Panc1 (cell line): ENCODE measurements at regions not wholly inside any gene's neighbourhood (a gene's known extent, or its start where the extent isn't known, plus 50 kb on each side); places are given as distances from the start of the nearest gene placed in this dataset.

Source experiments
- ATAC-seq: fragments of 200-7000 bp; cut with Tn5 transposase; 2 replicates; pipeline ENCODE4 v1.9.1; 2020; ENCODE audit warnings: mild to moderate bottlenecking, moderate library complexity
- BruUV-seq: library from RNA; stranded (reverse); fragments of 400-500 nt; replicated peaks from 2 replicates; lab custom pipeline; 2021; lab: Mats Ljungman, UMichigan
- CTCF ChIA-PET: fragments of 300-600 bp; sonication (Branson Sonifier 250); formaldehyde crosslinking; loops from one replicate; lab custom pipeline; 2022; ENCODE audit warnings: antibody characterized with exemption; lab: Charles Lee
- POLR2A ChIA-PET: fragments of 300-600 bp; sonication (Branson Sonifier 250); formaldehyde crosslinking; loops from one replicate; lab custom pipeline; 2022; ENCODE audit warnings: antibody characterized with exemption; lab: Charles Lee
- DNase-seq: peaks from one replicate; pipeline ENCODE4 v3.0.0-alpha.2; 2010; ENCODE audit warnings: low read depth, low spot score
- H3K27ac ChIP-seq: 2 replicates; pipeline ENCODE4 v1.5.1; 2011; ENCODE audit warnings: mild to moderate bottlenecking, low read length, inconsistent platforms
- H3K27me3 ChIP-seq: fragments of 200-500 bp; sonication (Bioruptor generic); 2 replicates; pipeline ENCODE4 v1.6.0; 2014; ENCODE audit warnings: low read length, inconsistent platforms; ENCODE audit not compliant: control insufficient read depth, insufficient read depth
- H3K36me3 ChIP-seq: fragments of 200-500 bp; sonication (Bioruptor generic); 2 replicates; pipeline ENCODE4 v1.5.1; 2014; ENCODE audit warnings: inconsistent platforms, mild to moderate bottlenecking, low read length, moderate library complexity; ENCODE audit not compliant: control insufficient read depth, insufficient read depth
- H3K4me1 ChIP-seq: 2 replicates; pipeline ENCODE4 v1.5.1; 2011; ENCODE audit warnings: inconsistent platforms, mild to moderate bottlenecking, low read length, moderate library complexity; ENCODE audit not compliant: control insufficient read depth, insufficient read depth
- H3K4me3 ChIP-seq, 2 experiments: 2 replicates each; pipeline ENCODE4 v1.5.1; 2011 to 2012; ENCODE audit warnings: low read depth in 2 of 2, low read length in 2 of 2, mild to moderate bottlenecking in 2 of 2, inconsistent platforms in 1 of 2, moderate library complexity in 1 of 2
- H3K9me3 ChIP-seq: fragments of 200-500 bp; sonication (Bioruptor generic); 2 replicates; pipeline ENCODE4 v1.5.1; 2014; ENCODE audit warnings: low read depth, mild to moderate bottlenecking, inconsistent platforms, low read length, moderate library complexity; ENCODE audit not compliant: control insufficient read depth, insufficient read depth
- POLR2AphosphoS5 ChIP-seq: IDR thresholded peaks from 2 replicates; pipeline ENCODE4 v1.6.1; 2012; ENCODE audit warnings: mild to moderate bottlenecking, low read depth, low read length, moderate library complexity
- SIN3A ChIP-seq: IDR thresholded peaks from 2 replicates; pipeline ENCODE4 v1.6.1; 2012; ENCODE audit warnings: low read depth, mild to moderate bottlenecking, low read length, moderate library complexity, borderline replicate concordance; ENCODE audit not compliant: insufficient read depth
- TCF7L2 ChIP-seq: IDR thresholded peaks from 2 replicates; pipeline ENCODE4 v1.6.1; 2011; ENCODE audit warnings: mild to moderate bottlenecking, low read depth, low read length, inconsistent platforms
- in situ Hi-C: cut with HindIII; loops from 2 replicates; pipeline ENCODE4 v1.10.0; 2016; ENCODE audit warnings: low sequenced_read_pairs, low pct_unique_long_range_greater_than_20kb
- intact Hi-C: fragments of 100-400 bp; cut with micrococcal nuclease; formaldehyde crosslinking; loops from one replicate; pipeline ENCODE4 v1.10.0; 2022; ENCODE audit not compliant: unreplicated experiment
- TF ChIP-seq, protein P1 (sequence below), 2 experiments: IDR thresholded peaks; 2 replicates each; pipeline ENCODE4 v1.6.1; 2011 to 2012; ENCODE audit warnings: low read depth in 2 of 2, control low read depth in 1 of 2, low read length in 1 of 2, mild to moderate bottlenecking in 1 of 2, moderate library complexity in 1 of 2; ENCODE audit not compliant: insufficient read depth in 1 of 2
- TF ChIP-seq, protein P2 (sequence below): fragments of 450-650 bp; IDR thresholded peaks from 2 replicates; pipeline ENCODE4 v1.5.1; 2017; ENCODE audit warnings: mild to moderate bottlenecking

DNA sequence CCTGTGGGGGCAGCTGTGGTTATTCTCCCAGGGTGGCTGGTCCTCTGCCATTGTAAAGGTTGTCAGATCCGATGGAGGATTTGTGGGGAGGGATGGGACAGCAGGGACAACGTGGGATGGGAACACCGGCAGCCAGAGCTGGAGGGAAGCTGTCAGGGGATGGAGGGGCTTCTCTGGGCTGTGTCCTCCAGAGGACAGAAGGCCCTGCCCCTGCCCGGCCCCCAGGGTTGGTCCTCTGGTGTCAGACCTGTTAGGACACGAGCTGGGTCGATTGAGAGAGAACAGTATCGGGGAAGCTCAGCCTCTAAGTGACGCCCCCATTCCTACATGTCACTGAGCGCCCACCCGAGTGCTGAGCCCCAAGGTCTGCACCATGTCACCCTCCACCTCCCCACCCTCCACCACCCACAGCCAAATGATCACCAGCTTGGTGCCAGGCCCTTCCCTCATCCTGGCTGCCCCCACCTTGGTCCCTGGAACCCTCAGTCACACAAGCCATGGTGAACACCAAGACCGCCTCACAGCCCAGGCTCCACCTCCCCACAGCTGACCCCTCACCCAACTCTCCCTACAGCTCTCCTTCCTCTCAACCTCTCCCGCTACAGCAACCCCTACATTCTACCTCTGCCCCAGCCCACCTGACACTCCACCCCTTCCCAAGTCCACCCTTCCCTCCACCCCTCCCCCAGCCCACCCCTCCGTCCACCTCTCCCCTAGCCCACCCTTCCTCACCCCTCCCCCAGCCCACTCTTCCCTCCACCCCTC lies 244.4 kb downstream of the MATN1 start:
- ATAC-seq (no peak), DNase-seq (no peak)
- no peaks in the 10 kb centered on the region; the same call in 1 of the 2 replicates for H3K27me3 ChIP-seq
- intact Hi-C loops = no loop called here
- ChIA-PET POLR2A (no interaction called here), CTCF (no interaction called here)
- in situ Hi-C loops = no loop called here
- no peaks in the 10 kb centered on the region for H3K4me1 ChIP-seq
- no peak overlapping the region for H3K27ac ChIP-seq
- TF ChIP-seq SIN3A (no peak), TCF7L2 (no peak), POLR2AphosphoS5 (no peak)
- TF ChIP-seq, protein P1, sequence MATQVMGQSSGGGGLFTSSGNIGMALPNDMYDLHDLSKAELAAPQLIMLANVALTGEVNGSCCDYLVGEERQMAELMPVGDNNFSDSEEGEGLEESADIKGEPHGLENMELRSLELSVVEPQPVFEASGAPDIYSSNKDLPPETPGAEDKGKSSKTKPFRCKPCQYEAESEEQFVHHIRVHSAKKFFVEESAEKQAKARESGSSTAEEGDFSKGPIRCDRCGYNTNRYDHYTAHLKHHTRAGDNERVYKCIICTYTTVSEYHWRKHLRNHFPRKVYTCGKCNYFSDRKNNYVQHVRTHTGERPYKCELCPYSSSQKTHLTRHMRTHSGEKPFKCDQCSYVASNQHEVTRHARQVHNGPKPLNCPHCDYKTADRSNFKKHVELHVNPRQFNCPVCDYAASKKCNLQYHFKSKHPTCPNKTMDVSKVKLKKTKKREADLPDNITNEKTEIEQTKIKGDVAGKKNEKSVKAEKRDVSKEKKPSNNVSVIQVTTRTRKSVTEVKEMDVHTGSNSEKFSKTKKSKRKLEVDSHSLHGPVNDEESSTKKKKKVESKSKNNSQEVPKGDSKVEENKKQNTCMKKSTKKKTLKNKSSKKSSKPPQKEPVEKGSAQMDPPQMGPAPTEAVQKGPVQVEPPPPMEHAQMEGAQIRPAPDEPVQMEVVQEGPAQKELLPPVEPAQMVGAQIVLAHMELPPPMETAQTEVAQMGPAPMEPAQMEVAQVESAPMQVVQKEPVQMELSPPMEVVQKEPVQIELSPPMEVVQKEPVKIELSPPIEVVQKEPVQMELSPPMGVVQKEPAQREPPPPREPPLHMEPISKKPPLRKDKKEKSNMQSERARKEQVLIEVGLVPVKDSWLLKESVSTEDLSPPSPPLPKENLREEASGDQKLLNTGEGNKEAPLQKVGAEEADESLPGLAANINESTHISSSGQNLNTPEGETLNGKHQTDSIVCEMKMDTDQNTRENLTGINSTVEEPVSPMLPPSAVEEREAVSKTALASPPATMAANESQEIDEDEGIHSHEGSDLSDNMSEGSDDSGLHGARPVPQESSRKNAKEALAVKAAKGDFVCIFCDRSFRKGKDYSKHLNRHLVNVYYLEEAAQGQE (IDR thresholded peaks at IDR 0.05; ENCODE audit: insufficient read depth in 1 of 2, low read depth in 2 of 2, low read length in 1 of 2) = no peak
- TF ChIP-seq, protein P2, sequence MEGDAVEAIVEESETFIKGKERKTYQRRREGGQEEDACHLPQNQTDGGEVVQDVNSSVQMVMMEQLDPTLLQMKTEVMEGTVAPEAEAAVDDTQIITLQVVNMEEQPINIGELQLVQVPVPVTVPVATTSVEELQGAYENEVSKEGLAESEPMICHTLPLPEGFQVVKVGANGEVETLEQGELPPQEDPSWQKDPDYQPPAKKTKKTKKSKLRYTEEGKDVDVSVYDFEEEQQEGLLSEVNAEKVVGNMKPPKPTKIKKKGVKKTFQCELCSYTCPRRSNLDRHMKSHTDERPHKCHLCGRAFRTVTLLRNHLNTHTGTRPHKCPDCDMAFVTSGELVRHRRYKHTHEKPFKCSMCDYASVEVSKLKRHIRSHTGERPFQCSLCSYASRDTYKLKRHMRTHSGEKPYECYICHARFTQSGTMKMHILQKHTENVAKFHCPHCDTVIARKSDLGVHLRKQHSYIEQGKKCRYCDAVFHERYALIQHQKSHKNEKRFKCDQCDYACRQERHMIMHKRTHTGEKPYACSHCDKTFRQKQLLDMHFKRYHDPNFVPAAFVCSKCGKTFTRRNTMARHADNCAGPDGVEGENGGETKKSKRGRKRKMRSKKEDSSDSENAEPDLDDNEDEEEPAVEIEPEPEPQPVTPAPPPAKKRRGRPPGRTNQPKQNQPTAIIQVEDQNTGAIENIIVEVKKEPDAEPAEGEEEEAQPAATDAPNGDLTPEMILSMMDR = no peak
- peaks cover 4% of the 10 kb centered on the region for H3K9me3 ChIP-seq
- H3K36me3 ChIP-seq = no peaks in the 10 kb centered on the region
- BruUV-seq = no TSS peak
- H3K4me3 ChIP-seq = no peak overlapping the region

DNA sequence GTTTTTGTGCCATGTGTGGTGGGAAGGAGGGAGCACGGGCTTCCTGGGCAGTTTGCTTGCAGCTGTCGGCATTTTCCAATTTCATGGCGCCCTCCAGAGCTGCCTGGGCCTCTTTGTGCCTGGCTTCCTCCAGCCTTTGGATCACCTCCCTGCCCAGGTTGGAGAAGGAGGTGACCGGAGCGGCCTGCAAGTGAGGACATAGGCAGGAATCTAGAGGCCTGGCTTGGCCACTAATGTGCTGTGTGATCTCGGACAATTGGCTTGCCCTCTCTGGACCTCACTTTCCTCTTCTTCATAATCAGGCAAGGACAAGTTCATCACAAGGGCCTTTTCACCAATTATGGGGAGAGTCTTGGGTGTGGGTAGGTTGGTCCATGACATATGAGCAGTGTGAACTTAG lies 245.1 kb downstream of the MATN1 start:
- Histone ChIP-seq H3K36me3 (no peaks in the 10 kb centered on the region), H3K4me3 (no peak overlapping the region), H3K4me1 (no peaks in the 10 kb centered on the region), H3K9me3 (peaks cover 4% of the 10 kb centered on the region), H3K27me3 (no peaks in the 10 kb centered on the region; the same call in none of the 2 replicates), H3K27ac (no peak overlapping the region)
- DNase-seq = no peak
- ATAC-seq = no peak
- in situ Hi-C loops = no loop called here
- POLR2A ChIA-PET = no interaction called here
- CTCF ChIA-PET = no interaction called here
- TF ChIP-seq, protein P2 = no peak
- no peak for TF ChIP-seq POLR2AphosphoS5
- no peak for TF ChIP-seq TCF7L2
- TF ChIP-seq, protein P1 (IDR thresholded peaks at IDR 0.05; ENCODE audit: insufficient read depth in 1 of 2, low read depth in 2 of 2, low read length in 1 of 2) = no peak
- no peak for TF ChIP-seq SIN3A
- BruUV-seq = no TSS peak
- intact Hi-C loops = no loop called here
